Neural progenitor cell (in vitro differentiated cells): ENCODE measurements at regions not wholly inside any gene's neighbourhood (a gene's known extent, or its start where the extent isn't known, plus 50 kb on each side); places are given as distances from the start of the nearest gene placed in this dataset.

Source experiments
- CTCF ChIP-seq: fragments of 200-600 bp; sonication (generic); IDR thresholded peaks from 2 replicates; pipeline ENCODE4 v1.5.1; 2017; ENCODE audit warnings: antibody characterized with exemption, mild to moderate bottlenecking
- EZH2 ChIP-seq: fragments of 200-600 bp; sonication (generic); IDR thresholded peaks from 2 replicates; pipeline ENCODE4 v1.6.1; 2017; ENCODE audit warnings: antibody characterized with exemption, mild to moderate bottlenecking, moderate library complexity

- TF ChIP-seq CTCF (no peak), EZH2 (no peak)
These were observed 80.3 kb upstream of the CDCA7L start for GRCh38 chr7:22025983-22026382.
